Hepatocyte (in vitro differentiated cells): ENCODE measurements at regions not wholly inside any gene's neighbourhood (a gene's known extent, or its start where the extent isn't known, plus 50 kb on each side); places are given as distances from the start of the nearest gene placed in this dataset.

Experiments used
- DNase-seq: peaks from one replicate; pipeline ENCODE4 v3.0.0-alpha.2; 2016; ENCODE audit warnings: low spot score
- H2AFZ ChIP-seq: fragments of 200-600 bp; sonication (generic); 2 replicates; pipeline ENCODE4 v1.6.0; 2016; ENCODE audit warnings: antibody characterized with exemption, mild to moderate bottlenecking
- H3K27ac ChIP-seq: fragments of 200-600 bp; sonication (generic); 2 replicates; pipeline ENCODE4 v1.5.1; 2016; ENCODE audit warnings: mild to moderate bottlenecking
- H3K27me3 ChIP-seq: fragments of 200-600 bp; sonication (generic); 2 replicates; pipeline ENCODE4 v1.6.1; 2016
- H3K36me3 ChIP-seq: fragments of 200-600 bp; sonication (generic); replicated peaks from 2 replicates; pipeline ENCODE4 v1.5.1; 2016; ENCODE audit warnings: low read depth; ENCODE audit not compliant: insufficient read depth
- H3K4me1 ChIP-seq: fragments of 200-600 bp; sonication (generic); 2 replicates; pipeline ENCODE4 v1.5.1; 2016; ENCODE audit warnings: mild to moderate bottlenecking, moderate library complexity; ENCODE audit not compliant: insufficient read depth
- H3K4me2 ChIP-seq: fragments of 200-600 bp; sonication (generic); 2 replicates; pipeline ENCODE4 v1.6.0; 2016
- H3K4me3 ChIP-seq: fragments of 200-600 bp; sonication (generic); 2 replicates; pipeline ENCODE4 v1.5.1; 2016; ENCODE audit warnings: mild to moderate bottlenecking
- H3K79me2 ChIP-seq: fragments of 200-600 bp; sonication (generic); 2 replicates; pipeline ENCODE4 v1.6.0; 2017; ENCODE audit warnings: mild to moderate bottlenecking
- H3K9me2 ChIP-seq: fragments of 200-600 bp; sonication (generic); replicated peaks from 2 replicates; pipeline ENCODE4 v1.6.0; 2017; ENCODE audit warnings: mild to moderate bottlenecking; ENCODE audit not compliant: insufficient read depth
- H3K9me3 ChIP-seq: fragments of 200-600 bp; sonication (generic); 2 replicates; pipeline ENCODE4 v1.5.1; 2016; ENCODE audit warnings: low read depth, mild to moderate bottlenecking
- H4K20me1 ChIP-seq: fragments of 200-600 bp; sonication (generic); 2 replicates; pipeline ENCODE4 v1.6.0; 2016; ENCODE audit warnings: mild to moderate bottlenecking; ENCODE audit not compliant: insufficient read depth, poor library complexity, severe bottlenecking
- CTCF ChIP-seq: fragments of 200-600 bp; sonication (generic); IDR thresholded peaks from 2 replicates; pipeline ENCODE4 v1.5.1; 2016; ENCODE audit warnings: antibody characterized with exemption, mild to moderate bottlenecking; ENCODE audit not compliant: poor library complexity
- EZH2 ChIP-seq: fragments of 200-600 bp; sonication (generic); IDR thresholded peaks from 2 replicates; pipeline ENCODE4 v1.6.1; 2016; ENCODE audit warnings: antibody characterized with exemption, mild to moderate bottlenecking, borderline replicate concordance
- EZH2phosphoT487 ChIP-seq: fragments of 200-600 bp; sonication (generic); IDR thresholded peaks from one replicate; pipeline ENCODE4 v1.6.1; 2018; ENCODE audit warnings: antibody characterized with exemption, mild to moderate bottlenecking, low read depth, moderate library complexity; ENCODE audit not compliant: unreplicated experiment, severe bottlenecking
- WGBS: methylation state at CpG from one replicate; pipeline ENCODE4 v1.1.6; 2016; ENCODE audit warnings: low lambda C conversion rate; ENCODE audit errors: missing lambda C conversion rate; 5-methylcytosine and 5-hydroxymethylcytosine counted together

GRCh38 chr5:28708472-28708871, 1670.1 kb upstream of the CDH9 start:
- Histone ChIP-seq H2AFZ (no peak overlapping the region), H3K9me3 (no peaks in the 10 kb centered on the region), H3K36me3 (no peaks in the 10 kb centered on the region), H3K9me2 (no peaks in the 10 kb centered on the region), H3K4me1 (no peaks in the 10 kb centered on the region), H3K4me3 (no peak overlapping the region), H3K27ac (no peak overlapping the region), H3K4me2 (no peak overlapping the region), H3K27me3 (no peaks in the 10 kb centered on the region), H3K79me2 (no peaks in the 10 kb centered on the region), H4K20me1 (no peaks in the 10 kb centered on the region)
- no peak for TF ChIP-seq EZH2
- TF ChIP-seq CTCF, result no peak
- no peak for TF ChIP-seq EZH2phosphoT487
- DNase-seq, result no peak
- whole genome bisulfite sequencing, result 91% methylated on average over 5 of the region's 5 CpGs

- H3K36me3 ChIP-seq, result no peaks in the 10 kb centered on the region
- no peak overlapping the region for H3K4me2 ChIP-seq
- no peak overlapping the region for H3K4me3 ChIP-seq
- no peaks in the 10 kb centered on the region for H3K27me3 ChIP-seq
- H3K9me2 ChIP-seq, result no peaks in the 10 kb centered on the region
- H3K27ac ChIP-seq, result no peak overlapping the region
- no peak overlapping the region for H2AFZ ChIP-seq
- no peaks in the 10 kb centered on the region for H3K9me3 ChIP-seq
- H3K79me2 ChIP-seq, result no peaks in the 10 kb centered on the region
- TF ChIP-seq EZH2 (no peak), CTCF (no peak), EZH2phosphoT487 (no peak)
- no peak for DNase-seq
- no peaks in the 10 kb centered on the region for H4K20me1 ChIP-seq
- H3K4me1 ChIP-seq, result no peaks in the 10 kb centered on the region
These were observed 1669.3 kb upstream of the CDH9 start for GRCh38 chr5:28707706-28708105.

- H3K4me2 ChIP-seq, result no peak overlapping the region
- WGBS, result 43% methylated on average over 1 of the region's 1 CpG
These were observed 1665.4 kb upstream of the CDH9 start for GRCh38 chr5:28703651-28704260.

More at GRCh38 chr5:28703651-28704260, 1665.4 kb upstream of the CDH9 start:
- H3K4me1 ChIP-seq, result no peaks in the 10 kb centered on the region
- no peaks in the 10 kb centered on the region for H3K9me3 ChIP-seq
- no peak for DNase-seq
- H2AFZ ChIP-seq, result no peak overlapping the region
- no peaks in the 10 kb centered on the region for H4K20me1 ChIP-seq
- H3K27ac ChIP-seq, result no peak overlapping the region
- H3K27me3 ChIP-seq, result no peaks in the 10 kb centered on the region
- no peak overlapping the region for H3K4me3 ChIP-seq
- no peak for TF ChIP-seq EZH2phosphoT487
- no peak for TF ChIP-seq CTCF
- TF ChIP-seq EZH2, result no peak
- no peaks in the 10 kb centered on the region for H3K9me2 ChIP-seq
- H3K36me3 ChIP-seq, result no peaks in the 10 kb centered on the region
- H3K79me2 ChIP-seq, result no peaks in the 10 kb centered on the region
